WTC11 (cell line): ENCODE measurements at regions not wholly inside any gene's neighbourhood (a gene's known extent, or its start where the extent isn't known, plus 50 kb on each side); places are given as distances from the start of the nearest gene placed in this dataset.

Experiments
- FOXJ3 ChIP-seq: sonication (generic); formaldehyde crosslinking; IDR thresholded peaks from 2 replicates; pipeline ENCODE4 v1.9.0; 2021; ENCODE audit warnings: missing genetic modification reagents, mild to moderate bottlenecking, borderline replicate concordance
- JUN ChIP-seq: sonication (generic); formaldehyde crosslinking; IDR thresholded peaks from 2 replicates; pipeline ENCODE4 v1.8.0; 2023; ENCODE audit warnings: mild to moderate bottlenecking, missing genetic modification reagents
- SP1 ChIP-seq: sonication (generic); formaldehyde crosslinking; conservative IDR thresholded peaks from 2 replicates; pipeline ENCODE4 v1.8.1; 2022; ENCODE audit warnings: missing genetic modification reagents
- TF ChIP-seq, protein P1 (sequence below): fragments of 200-600 bp; IDR thresholded peaks from 2 replicates; pipeline ENCODE4 v1.8.0; 2022; ENCODE audit warnings: antibody characterized with exemption
- TF ChIP-seq, protein P2 (sequence below): sonication (generic); formaldehyde crosslinking; IDR thresholded peaks from 2 replicates; pipeline ENCODE4 v1.8.0; 2022; ENCODE audit warnings: mild to moderate bottlenecking, missing genetic modification reagents

DNA sequence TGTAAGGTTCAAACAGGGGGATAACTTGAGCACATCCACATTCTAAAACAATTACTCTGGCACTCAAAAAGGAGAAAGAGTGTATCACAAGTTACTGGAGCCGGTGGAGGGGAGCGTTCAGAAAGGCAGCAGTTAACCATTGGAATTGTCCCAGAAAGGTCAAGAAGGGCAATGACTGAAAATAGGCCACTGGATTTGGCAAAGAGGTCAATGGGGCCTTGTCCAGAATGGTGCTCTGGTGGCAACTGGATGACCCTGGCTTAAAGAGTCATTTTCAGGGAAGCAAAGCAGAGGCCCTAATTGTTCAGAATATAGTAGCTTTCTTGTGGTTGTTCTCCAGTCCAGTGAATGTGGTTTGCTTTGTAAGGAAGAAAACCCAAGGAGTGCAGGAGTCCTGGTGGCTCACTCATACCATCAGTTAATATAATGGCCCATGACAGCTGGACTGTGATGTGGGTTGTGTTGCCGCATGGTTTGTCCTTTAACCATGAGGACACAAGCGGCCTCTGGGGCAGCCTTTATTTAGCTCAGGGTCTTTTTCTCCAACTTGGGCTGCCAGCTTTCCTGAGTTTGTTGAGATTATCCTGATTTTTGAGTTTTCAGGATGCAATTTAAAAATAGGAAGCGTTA is 142.8 kb upstream of the PELI2 start:
- TF ChIP-seq JUN (CRISPR knock-in tag) (no peak), SP1 (no peak), FOXJ3 (no peak)
- TF ChIP-seq, protein P1, sequence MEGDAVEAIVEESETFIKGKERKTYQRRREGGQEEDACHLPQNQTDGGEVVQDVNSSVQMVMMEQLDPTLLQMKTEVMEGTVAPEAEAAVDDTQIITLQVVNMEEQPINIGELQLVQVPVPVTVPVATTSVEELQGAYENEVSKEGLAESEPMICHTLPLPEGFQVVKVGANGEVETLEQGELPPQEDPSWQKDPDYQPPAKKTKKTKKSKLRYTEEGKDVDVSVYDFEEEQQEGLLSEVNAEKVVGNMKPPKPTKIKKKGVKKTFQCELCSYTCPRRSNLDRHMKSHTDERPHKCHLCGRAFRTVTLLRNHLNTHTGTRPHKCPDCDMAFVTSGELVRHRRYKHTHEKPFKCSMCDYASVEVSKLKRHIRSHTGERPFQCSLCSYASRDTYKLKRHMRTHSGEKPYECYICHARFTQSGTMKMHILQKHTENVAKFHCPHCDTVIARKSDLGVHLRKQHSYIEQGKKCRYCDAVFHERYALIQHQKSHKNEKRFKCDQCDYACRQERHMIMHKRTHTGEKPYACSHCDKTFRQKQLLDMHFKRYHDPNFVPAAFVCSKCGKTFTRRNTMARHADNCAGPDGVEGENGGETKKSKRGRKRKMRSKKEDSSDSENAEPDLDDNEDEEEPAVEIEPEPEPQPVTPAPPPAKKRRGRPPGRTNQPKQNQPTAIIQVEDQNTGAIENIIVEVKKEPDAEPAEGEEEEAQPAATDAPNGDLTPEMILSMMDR: no peak
- TF ChIP-seq, protein P2, sequence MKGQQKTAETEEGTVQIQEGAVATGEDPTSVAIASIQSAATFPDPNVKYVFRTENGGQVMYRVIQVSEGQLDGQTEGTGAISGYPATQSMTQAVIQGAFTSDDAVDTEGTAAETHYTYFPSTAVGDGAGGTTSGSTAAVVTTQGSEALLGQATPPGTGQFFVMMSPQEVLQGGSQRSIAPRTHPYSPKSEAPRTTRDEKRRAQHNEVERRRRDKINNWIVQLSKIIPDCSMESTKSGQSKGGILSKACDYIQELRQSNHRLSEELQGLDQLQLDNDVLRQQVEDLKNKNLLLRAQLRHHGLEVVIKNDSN (CRISPR knock-in tag): no peak
